ENCODE measurements at regions not wholly inside any gene's neighbourhood (a gene's known extent, or its start where the extent isn't known, plus 50 kb on each side); places are given as distances from the start of the nearest gene placed in this dataset.

DNA sequence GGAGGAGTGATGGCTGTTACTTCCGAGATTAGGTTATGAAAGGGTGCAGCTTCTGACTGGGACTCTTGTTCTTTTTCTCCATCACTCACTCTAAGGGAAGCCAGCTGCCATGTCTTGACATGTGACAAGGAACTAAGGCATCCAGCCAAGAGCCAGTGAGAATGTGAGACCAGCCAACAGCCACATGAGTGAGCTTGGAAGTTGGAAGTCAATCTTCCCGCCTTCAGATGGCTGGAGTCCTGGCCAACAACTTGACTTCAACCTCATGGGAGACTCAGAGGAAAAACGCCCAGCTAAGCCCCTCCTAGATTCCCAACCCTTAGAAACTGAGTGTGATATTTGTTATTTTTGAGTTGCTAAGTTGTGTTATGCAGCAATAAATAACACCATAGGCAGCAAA, 201.1 kb downstream of the SNX18 start:
- H3K9me3 Mint-ChIP-seq, result peaks cover 32% of the 10 kb centered on the region
- H3K36me3 Mint-ChIP-seq (ENCODE audit: low read depth), result peaks cover 11% of the 10 kb centered on the region
- no peak for DNase-seq (ENCODE audit: low spot score)
- peaks cover 29% of the 10 kb centered on the region for H3K4me1 Mint-ChIP-seq (ENCODE audit: low read depth)
- peaks cover 2% of the 10 kb centered on the region for H3K27me3 Mint-ChIP-seq (ENCODE audit: low read depth)
- peak overlapping the region; percentile 34 for H3K4me3 Mint-ChIP-seq
- peak overlapping the region; percentile 79 for H3K27ac Mint-ChIP-seq

GRCh38 chr5:54717870-54718269, 200.3 kb downstream of the SNX18 start:
- Mint-ChIP-seq H3K27ac (peak overlapping the region; percentile 79), H3K4me3 (peak overlapping the region; percentile 42)

DNA sequence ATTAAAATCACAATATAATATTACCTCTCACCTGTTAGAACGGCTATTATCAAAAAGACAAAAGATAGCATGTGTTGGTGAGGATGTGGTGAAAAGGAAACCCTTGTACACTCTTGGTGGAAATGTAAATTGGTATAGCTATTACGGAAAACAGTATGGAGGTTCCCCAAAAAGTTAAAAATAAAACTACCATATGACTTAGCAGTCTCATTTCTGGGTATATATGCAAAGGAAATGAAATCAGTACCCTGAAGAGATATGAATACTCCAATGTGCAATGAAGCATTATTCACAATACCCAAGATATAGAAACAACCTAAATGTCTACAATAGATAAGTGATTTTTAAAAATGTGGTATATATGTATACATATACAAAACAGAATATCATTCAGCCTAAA, 199.9 kb downstream of the SNX18 start:
- Mint-ChIP-seq H3K9me3 (peaks cover 36% of the 10 kb centered on the region), H3K27ac (peak overlapping the region; percentile 79), H3K4me1 (ENCODE audit: low read depth) (peaks cover 28% of the 10 kb centered on the region), H3K27me3 (ENCODE audit: low read depth) (no peaks in the 10 kb centered on the region), H3K36me3 (ENCODE audit: low read depth) (peaks cover 11% of the 10 kb centered on the region), H3K4me3 (peak overlapping the region; percentile 42)
- DNase-seq (ENCODE audit: low spot score), result no peak

More at GRCh38 chr5:54717870-54718269, 200.3 kb downstream of the SNX18 start:
- H3K4me1 Mint-ChIP-seq (ENCODE audit: low read depth), result peaks cover 28% of the 10 kb centered on the region
- peaks cover 37% of the 10 kb centered on the region for H3K9me3 Mint-ChIP-seq
- peaks cover under 1% of the 10 kb centered on the region for H3K27me3 Mint-ChIP-seq (ENCODE audit: low read depth)
- peaks cover 11% of the 10 kb centered on the region for H3K36me3 Mint-ChIP-seq (ENCODE audit: low read depth)
- peak; percentile 47 for DNase-seq (ENCODE audit: low spot score)

- no peak overlapping the region for H3K4me3 Mint-ChIP-seq
- DNase-seq (ENCODE audit: low spot score), result no peak
- H3K27me3 Mint-ChIP-seq (ENCODE audit: low read depth), result peaks cover 4% of the 10 kb centered on the region
- peaks cover 14% of the 10 kb centered on the region for H3K36me3 Mint-ChIP-seq (ENCODE audit: low read depth)
- H3K4me1 Mint-ChIP-seq (ENCODE audit: low read depth), result peaks cover 23% of the 10 kb centered on the region
- H3K27ac Mint-ChIP-seq, result no peak overlapping the region
- peaks cover 36% of the 10 kb centered on the region for H3K9me3 Mint-ChIP-seq
These were observed 196.5 kb downstream of the SNX18 start for GRCh38 chr5:54713923-54714581.

DNA sequence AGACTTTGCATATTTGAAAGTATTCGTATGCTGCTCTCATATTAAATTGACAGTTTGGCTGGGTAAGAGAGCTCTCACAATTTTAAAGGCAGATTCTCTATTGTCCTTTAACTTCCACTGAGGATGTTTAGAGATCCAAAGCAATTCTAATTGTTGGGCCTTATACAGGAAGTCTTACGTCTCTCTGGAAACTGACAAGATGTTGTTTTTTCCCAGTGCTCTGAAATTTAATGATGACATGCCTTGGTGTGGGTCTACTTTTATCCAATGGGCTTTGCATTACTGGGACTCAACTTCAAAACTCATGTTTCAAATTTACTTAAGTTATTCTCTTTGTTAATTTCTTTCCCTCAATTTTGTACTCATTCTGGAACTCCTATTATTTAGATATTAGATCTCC, 191.5 kb downstream of the SNX18 start:
- peaks cover 10% of the 10 kb centered on the region for H3K9me3 Mint-ChIP-seq
- DNase-seq (ENCODE audit: low spot score), result no peak
- no peak overlapping the region for H3K4me3 Mint-ChIP-seq
- peaks cover 9% of the 10 kb centered on the region for H3K27me3 Mint-ChIP-seq (ENCODE audit: low read depth)
- peaks cover 3% of the 10 kb centered on the region for H3K36me3 Mint-ChIP-seq (ENCODE audit: low read depth)
- peaks cover 7% of the 10 kb centered on the region for H3K4me1 Mint-ChIP-seq (ENCODE audit: low read depth)
- H3K27ac Mint-ChIP-seq, result no peak overlapping the region

- H3K36me3 Mint-ChIP-seq (ENCODE audit: low read depth), result peaks cover 3% of the 10 kb centered on the region
- H3K4me1 Mint-ChIP-seq (ENCODE audit: low read depth), result peaks cover 7% of the 10 kb centered on the region
- no peaks in the 10 kb centered on the region for H3K9me3 Mint-ChIP-seq
- DNase-seq (ENCODE audit: low spot score), result no peak
- H3K27me3 Mint-ChIP-seq (ENCODE audit: low read depth), result peaks cover 9% of the 10 kb centered on the region
- H3K27ac Mint-ChIP-seq, result no peak overlapping the region
- no peak overlapping the region for H3K4me3 Mint-ChIP-seq
These were observed 190.3 kb downstream of the SNX18 start for GRCh38 chr5:54707841-54708240.

- no peaks in the 10 kb centered on the region for H3K9me3 Mint-ChIP-seq
- no peaks in the 10 kb centered on the region for H3K36me3 Mint-ChIP-seq (ENCODE audit: low read depth)
- no peak overlapping the region for H3K4me3 Mint-ChIP-seq
- no peak overlapping the region for H3K27ac Mint-ChIP-seq
- DNase-seq (ENCODE audit: low spot score), result no peak
- peaks cover 8% of the 10 kb centered on the region for H3K4me1 Mint-ChIP-seq (ENCODE audit: low read depth)
- H3K27me3 Mint-ChIP-seq (ENCODE audit: low read depth), result peaks cover 15% of the 10 kb centered on the region
These were observed 188.6 kb downstream of the SNX18 start for GRCh38 chr5:54705994-54706653.

DNA sequence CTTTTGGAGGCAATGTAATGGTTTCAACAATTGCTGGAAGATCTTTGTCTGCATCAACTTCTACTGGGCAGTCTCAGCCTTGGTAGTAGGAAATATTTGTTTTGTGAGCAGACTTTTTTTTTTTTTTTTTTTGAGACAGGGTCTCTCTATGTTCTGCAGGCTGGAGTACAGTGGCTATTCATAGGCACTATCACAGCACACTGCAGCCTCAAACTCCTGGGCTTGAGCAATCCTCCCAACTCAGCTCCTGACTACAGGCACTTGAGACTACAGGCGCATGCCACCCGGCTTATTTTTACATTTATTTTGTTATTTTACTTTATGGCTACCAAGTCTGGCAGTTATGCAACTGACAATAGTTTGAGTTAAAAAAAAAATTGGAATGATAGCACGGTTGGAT, 187.3 kb downstream of the SNX18 start:
- Mint-ChIP-seq H3K27me3 (ENCODE audit: low read depth) (peaks cover 18% of the 10 kb centered on the region), H3K4me3 (no peak overlapping the region), H3K9me3 (no peaks in the 10 kb centered on the region), H3K27ac (no peak overlapping the region), H3K36me3 (ENCODE audit: low read depth) (no peaks in the 10 kb centered on the region), H3K4me1 (ENCODE audit: low read depth) (peaks cover 8% of the 10 kb centered on the region)
- no peak for DNase-seq (ENCODE audit: low spot score)

DNA sequence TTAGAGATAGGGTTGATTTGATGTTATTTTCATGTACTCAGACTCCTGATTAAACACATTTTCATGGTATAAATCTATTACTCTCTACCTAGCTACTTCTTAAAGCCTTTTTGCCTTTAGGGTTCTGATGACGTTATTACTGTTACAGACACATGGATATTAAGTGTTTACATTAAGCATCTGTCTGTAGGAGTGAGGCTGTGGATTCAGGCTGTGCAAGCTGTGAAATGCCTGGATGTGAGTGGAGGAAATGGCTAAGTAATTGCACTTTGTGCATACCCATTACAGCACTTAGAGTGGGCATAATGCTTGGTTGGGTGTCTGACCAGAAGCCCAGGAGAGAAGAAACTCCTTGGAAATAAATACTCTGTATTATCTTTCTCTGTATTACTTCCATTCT, 186.8 kb downstream of the SNX18 start:
- Mint-ChIP-seq H3K27me3 (ENCODE audit: low read depth) (peaks cover 17% of the 10 kb centered on the region), H3K27ac (no peak overlapping the region), H3K9me3 (no peaks in the 10 kb centered on the region)

DNA sequence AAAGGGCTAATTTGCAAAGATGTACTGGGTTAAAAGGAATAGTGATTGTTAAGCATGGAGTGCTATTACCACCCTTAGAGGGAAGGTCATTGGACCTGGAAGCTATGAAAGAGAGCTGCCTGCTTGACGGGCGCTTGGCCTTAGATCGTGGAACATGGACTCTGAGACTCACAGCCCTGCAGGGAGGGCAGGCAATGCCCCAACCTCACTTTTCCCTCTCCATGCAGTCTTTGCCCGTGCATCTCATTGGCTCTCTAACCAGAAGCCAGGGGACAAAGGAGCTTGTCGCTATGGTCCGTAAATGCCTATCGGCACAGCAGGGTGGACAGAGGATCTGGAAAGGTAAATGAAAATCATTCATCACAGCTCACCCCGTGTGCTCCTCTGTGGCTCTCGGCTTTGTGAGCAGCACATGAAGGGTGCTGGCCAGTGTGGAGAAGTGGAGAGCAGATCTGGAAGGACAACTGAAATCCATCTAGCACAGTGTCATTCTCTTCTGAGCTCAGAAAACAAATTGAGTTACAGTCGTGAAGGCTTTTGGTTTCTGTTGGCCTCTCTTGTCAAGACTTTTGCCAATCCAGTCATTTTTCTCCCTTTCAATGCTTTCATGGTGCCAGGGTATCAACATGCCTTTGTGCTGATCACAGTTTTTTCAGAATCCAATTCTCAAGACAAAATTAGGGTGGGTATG, 186.2 kb downstream of the SNX18 start:
- Mint-ChIP-seq H3K36me3 (ENCODE audit: low read depth) (no peaks in the 10 kb centered on the region), H3K4me1 (ENCODE audit: low read depth) (peaks cover 8% of the 10 kb centered on the region), H3K4me3 (no peak overlapping the region), H3K27me3 (ENCODE audit: low read depth) (peaks cover 16% of the 10 kb centered on the region), H3K27ac (no peak overlapping the region), H3K9me3 (no peaks in the 10 kb centered on the region)
- DNase-seq (ENCODE audit: low spot score), result no peak

More for the DNA sequence above, 186.8 kb downstream of the SNX18 start:
- Mint-ChIP-seq H3K36me3 (ENCODE audit: low read depth) (no peaks in the 10 kb centered on the region), H3K4me1 (ENCODE audit: low read depth) (peaks cover 8% of the 10 kb centered on the region), H3K4me3 (no peak overlapping the region)
- no peak for DNase-seq (ENCODE audit: low spot score)

GRCh38 chr5:54703133-54703532, 185.6 kb downstream of the SNX18 start:
- Mint-ChIP-seq H3K27me3 (ENCODE audit: low read depth) (peaks cover 16% of the 10 kb centered on the region), H3K27ac (no peak overlapping the region), H3K4me1 (ENCODE audit: low read depth) (peaks cover 10% of the 10 kb centered on the region), H3K4me3 (no peak overlapping the region), H3K36me3 (ENCODE audit: low read depth) (no peaks in the 10 kb centered on the region), H3K9me3 (no peaks in the 10 kb centered on the region)
- DNase-seq (ENCODE audit: low spot score), result no peak

GRCh38 chr5:54702470-54702869, 184.9 kb downstream of the SNX18 start:
- Mint-ChIP-seq H3K4me1 (ENCODE audit: low read depth) (peaks cover 10% of the 10 kb centered on the region), H3K36me3 (ENCODE audit: low read depth) (no peaks in the 10 kb centered on the region), H3K27me3 (ENCODE audit: low read depth) (peaks cover 16% of the 10 kb centered on the region), H3K9me3 (no peaks in the 10 kb centered on the region), H3K27ac (no peak overlapping the region), H3K4me3 (no peak overlapping the region)
- DNase-seq (ENCODE audit: low spot score), result no peak

DNA sequence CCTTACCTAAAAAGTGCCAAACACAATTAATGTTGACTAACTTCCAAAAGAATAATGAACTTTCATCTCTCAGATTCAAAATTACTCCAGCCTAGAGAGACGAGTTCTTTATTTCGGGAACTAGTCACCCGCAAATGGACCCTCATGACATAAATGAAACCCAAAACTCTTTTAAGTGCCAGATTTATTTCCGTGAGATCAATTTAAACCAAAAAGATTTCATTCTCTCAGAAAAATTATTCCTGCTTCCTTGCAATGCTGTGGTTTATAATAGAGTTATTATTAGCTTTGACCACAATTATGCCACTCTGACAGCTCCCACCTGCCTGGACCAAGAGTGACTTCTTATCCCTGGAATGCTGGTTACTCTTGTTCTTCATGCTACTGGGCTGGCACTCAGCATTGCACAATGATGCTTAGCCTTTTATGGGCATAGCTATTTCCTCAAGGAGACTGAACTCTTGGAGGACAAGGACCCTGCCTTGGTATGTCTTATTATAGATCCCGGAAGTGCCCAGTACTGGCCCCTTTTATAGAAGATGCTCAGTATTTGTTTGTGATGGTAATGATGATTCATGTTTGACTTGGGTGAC, 183.5 kb downstream of the SNX18 start:
- Mint-ChIP-seq H3K9me3 (no peaks in the 10 kb centered on the region), H3K4me3 (no peak overlapping the region), H3K4me1 (ENCODE audit: low read depth) (peaks cover 4% of the 10 kb centered on the region), H3K27ac (no peak overlapping the region), H3K36me3 (ENCODE audit: low read depth) (no peaks in the 10 kb centered on the region), H3K27me3 (ENCODE audit: low read depth) (peaks cover 12% of the 10 kb centered on the region)
- no peak for DNase-seq (ENCODE audit: low spot score)

GRCh38 chr5:54696931-54697330, 179.4 kb downstream of the SNX18 start:
- Mint-ChIP-seq H3K27me3 (ENCODE audit: low read depth) (peaks cover 11% of the 10 kb centered on the region), H3K4me1 (ENCODE audit: low read depth) (peaks cover 4% of the 10 kb centered on the region), H3K4me3 (no peak overlapping the region), H3K27ac (no peak overlapping the region), H3K36me3 (ENCODE audit: low read depth) (no peaks in the 10 kb centered on the region), H3K9me3 (no peaks in the 10 kb centered on the region)
- DNase-seq (ENCODE audit: low spot score), result no peak

Measured in T-helper 2 cell treated with Interferon-gamma antibody and Interleukin-4, amounts not matched to agents 5 μg/mL and 100 μg/mL, for 36 hours (primary cell).